Activated T-cell treated with anti-CD3 and anti-CD28 coated beads, Interleukin-2, amount 50 U/mL, for 1 hour (primary cell): ENCODE measurements at regions not wholly inside any gene's neighbourhood (a gene's known extent, or its start where the extent isn't known, plus 50 kb on each side); places are given as distances from the start of the nearest gene placed in this dataset.
"Not testable (repeated sequence)": the region's sequence is repeated elsewhere in the genome, so short reads cannot be mapped to it uniquely, and the experiment has no call there.

Source experiments
- DNase-seq: peaks from one replicate; pipeline ENCODE4 v3.0.0-alpha.2; 2020

DNA sequence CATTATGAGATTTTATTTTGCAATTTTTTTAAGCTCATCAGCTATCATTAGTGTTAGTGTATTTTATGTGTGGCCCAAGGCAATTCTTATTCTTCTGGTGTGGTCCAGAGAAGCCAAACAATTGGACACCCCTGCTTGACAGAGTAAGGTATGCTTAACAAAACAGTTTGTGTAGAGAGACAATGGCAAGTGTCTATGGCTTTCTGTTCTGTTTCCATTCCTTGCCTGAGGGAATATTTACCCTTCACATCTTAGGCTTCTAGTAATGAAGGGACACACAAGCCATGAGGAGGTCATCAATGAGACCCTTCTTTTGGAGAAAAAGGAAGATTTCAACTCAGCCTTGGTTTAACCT lies 1278.4 kb upstream of the TENM4 start:
- no peak for DNase-seq

DNA sequence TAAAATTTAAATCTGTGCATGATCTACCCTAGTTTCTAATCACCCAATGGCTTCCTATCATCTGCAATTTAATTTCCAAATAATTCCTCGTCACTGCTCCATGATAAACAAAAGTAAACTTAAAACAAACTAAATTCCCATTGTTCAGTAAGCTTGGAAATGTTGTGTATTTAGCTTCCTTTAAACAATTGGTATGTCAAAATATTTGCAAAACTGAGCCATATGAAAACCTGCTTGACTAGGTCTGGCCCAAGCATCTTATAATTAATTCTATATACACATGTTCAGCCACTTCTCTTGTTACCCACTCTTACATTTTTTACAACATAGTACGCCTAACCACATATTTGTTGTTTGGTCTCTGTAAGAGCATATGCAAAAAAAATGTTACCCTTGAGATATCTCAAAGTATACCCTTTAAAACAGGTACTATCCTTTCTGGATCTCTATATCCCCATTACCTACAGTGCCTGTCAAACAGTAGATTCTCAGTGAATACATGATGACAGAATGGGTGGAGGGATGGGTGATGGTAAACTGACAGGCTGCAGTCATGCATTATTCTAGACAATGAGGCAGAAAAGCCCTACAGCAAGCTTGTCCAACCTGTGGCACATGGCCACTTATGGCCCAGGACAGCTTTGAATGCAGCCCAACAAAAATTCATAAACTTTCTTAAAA lies 1277.9 kb upstream of the TENM4 start:
- DNase-seq = no peak

DNA sequence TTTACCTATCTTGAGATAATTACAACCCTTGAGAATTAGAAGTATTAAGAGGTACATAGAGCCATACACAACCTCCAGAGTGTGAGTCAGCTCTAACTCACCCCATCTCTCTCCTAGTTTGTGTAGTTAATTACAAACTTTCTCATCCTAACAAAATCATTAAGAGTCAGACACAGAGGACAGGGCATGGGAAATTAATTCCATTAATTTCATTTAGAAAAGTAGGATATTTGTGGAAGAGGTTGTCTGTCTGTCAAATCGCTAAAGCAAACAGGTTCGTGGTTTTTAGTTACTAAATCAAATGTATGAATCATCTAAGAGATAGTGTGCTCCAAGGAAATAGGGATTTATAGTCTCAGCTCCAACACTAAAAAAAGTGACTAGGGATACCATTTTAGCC lies 1261.4 kb upstream of the TENM4 start:
- DNase-seq = no peak

DNA sequence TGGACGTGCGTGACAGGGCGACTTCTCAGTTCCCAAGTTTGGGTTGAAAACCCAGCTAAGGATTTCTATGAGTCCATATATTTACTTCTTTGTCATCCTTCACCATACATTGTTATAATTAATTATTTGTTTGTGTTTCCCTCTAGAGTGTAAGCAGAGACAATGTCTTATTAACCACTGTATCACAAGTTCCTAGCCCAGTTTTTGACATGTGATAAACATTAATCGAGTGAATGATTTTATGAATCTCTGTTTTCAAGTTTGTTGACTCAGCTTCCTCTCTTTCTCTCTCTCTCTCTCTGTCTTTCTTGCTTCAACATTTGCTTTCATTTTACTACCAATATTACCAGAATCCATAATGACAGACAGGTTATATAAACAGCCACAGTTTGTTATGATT lies 1259.6 kb upstream of the TENM4 start:
- no peak for DNase-seq

DNA sequence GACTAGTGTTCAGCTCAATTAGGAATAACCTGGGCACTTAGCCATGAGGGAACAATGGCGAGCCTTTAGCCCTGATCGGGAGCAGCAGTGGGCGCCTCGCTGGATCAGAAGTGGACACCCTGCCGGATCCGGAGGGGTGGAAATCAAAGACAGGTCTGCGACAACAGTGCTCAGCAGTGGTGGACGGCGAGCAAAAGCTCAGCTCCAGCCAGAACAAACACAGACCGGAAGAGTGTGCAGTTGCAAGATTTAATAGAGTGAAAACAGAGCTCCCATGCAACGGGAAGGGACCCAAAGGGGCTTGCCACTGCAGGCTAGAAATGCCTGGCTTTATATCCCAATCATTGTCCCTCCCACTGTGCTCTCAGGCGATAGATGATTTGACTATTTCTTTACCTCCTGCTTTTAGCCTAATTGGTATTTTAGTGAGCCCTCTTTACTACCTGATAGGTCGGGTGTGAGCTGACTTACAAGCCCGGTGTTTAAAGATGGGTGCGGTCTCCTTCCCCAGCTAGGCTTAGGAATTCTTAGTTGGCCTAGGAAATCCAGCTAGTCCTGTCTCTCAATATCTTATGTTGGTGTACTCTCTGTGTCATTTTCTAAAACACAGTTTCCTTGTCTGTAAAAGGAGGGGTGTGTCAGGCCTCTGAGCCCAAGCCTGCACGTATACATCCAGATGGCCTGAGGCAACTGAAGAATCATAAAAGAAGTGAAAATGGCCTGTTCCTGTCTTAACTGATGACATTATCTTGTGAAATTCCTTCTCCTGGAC lies 1258.8 kb upstream of the TENM4 start:
- not testable (repeated sequence) for DNase-seq

DNA sequence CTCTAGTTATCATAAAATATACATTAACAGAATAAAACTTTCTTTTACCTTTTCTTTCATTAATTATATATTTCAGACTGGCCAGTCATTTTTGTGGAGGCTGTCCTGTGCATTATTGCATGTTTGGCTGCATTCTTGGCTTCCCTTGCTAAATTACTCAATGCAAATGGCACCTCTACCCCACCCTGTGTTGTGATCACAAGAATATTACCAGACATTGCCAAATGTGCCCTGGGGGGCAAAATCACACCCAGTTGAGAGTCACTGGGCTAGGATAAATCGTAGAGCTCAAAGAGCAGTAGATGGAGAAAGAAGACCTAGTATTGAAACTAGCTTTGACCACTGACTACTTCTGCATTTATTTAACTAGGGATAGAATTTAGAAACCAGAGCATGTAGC lies 1257.8 kb upstream of the TENM4 start:
- no peak for DNase-seq

DNA sequence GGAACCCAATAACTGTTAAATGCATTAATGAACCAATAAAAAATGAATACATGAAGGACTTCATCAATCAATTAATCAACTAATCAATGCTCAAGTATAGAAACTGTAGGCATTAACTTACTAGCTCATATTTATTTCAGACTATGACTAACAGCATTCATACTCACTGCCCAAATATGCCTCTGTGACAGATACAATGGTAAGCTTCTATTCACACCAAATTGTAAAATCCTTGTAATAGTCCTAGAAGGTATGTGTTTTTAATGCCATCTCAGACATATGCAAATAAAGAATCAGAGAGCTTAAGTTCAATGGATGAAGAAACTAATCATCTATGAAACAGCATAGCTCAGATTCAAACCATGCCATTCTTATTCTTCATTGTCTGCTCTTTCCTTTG lies 1253.6 kb upstream of the TENM4 start:
- DNase-seq = no peak

DNA sequence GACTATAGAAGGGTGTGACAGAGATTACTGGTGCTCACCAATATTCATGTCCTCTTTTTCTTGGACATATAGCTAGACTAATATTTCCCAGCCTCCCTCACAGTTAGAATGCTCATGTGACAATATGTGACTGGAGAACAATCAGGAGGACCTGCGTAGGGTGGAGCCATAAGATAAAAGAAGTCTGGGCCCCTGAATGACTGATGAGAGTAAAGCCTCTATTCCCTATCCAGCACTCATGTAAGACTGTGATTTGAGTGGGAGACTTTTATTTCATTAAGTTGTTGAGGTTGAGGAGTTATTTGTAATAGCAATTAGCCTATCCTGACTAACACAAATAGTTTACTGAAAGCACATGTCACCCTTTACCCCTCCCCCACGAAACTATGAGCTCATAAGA lies 1247.1 kb upstream of the TENM4 start:
- DNase-seq = no peak

DNA sequence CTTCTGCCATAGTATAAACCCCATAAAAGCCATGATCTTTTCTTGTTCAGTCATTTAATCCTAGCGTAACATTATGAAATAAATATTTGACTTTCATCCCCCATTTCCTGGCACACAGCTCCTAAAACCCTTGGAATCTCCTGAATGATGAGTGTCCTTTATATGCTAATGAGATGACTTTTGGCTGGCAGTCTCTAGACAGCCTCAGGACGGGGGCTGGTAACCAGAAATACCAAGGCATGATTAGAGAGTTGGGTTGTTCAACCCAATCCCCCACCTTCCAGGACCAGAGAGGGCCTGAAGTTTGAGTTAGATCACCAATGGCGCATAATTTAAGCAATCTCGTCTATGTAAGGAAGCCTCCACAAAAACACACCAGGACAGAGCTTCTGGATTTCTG lies 1246.1 kb upstream of the TENM4 start:
- no peak for DNase-seq

DNA sequence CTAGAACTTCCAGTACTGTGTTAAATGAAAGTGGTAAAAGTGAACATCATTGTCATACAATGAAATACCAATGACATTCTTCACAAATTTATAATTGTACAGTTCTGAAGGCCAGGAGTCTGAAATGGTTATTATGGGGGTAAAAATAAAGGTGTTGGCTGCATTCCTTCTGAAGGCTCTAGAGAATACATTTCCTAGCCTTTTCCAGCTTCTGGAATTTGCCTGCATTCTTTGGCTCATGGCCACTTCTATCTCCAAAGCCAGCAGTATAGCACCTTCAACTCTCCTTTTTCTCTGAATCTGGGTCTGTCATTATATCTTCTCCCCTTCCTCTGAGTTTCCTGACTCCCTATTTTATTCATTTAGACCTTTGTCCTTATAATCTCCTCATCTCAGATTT lies 1232.7 kb upstream of the TENM4 start:
- no peak for DNase-seq

DNA sequence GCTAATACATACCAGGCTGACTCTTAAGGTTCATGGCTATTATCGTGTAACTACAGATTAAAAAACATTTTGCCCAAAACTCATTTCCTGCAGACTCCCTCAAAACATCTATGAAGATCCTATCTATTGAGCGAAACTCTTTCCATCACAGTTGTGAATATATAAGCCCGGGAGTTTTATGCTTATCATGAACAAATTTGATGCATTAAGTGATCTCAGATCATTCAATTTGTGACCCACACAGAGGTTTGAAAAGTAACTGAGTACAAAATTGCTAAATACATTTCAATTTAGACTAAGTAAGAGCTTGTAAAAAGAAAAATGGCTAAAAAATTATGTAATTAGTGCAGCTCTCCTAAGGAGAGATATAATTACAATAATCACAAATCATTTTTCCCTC lies 1228.8 kb upstream of the TENM4 start:
- DNase-seq = no peak

DNA sequence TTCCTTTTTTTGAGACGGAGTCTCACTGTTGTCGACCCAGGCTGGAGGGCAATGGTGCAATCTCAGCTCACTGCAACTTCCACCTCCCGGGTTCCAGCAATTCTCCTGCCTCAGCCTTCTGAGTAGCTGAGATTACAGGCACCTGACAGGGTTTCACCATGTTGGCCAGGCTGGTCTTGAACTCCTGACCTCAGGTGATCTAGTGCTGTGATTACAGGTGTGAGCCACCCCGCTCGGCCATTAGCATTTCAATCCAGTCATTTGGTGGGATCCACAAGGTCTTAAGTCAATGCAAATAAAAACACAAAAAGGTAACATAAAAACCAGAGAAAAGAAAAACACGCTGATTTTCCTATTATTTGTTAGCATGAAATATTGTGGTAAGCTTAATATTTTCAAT lies 1227.2 kb upstream of the TENM4 start:
- DNase-seq = no peak

DNA sequence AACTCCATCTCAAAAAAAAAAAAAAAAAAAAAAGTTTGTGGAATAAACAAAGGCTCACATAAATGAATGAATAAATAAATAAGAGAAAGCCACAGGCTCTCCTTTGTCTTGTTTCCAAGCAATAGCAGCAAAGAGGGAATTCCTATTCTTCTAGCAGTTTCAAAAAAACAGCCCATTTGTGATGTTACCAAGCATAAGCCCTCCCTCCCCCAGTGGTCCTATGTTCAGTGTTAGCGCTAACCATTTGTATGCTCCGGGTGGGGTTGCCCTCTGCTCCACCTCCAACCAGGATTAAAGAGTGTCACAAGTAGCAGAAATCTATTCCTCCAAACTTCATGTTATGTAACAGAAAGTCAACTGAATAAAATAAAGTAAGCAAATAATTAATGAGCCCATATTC lies 1215.0 kb upstream of the TENM4 start:
- no peak for DNase-seq

DNA sequence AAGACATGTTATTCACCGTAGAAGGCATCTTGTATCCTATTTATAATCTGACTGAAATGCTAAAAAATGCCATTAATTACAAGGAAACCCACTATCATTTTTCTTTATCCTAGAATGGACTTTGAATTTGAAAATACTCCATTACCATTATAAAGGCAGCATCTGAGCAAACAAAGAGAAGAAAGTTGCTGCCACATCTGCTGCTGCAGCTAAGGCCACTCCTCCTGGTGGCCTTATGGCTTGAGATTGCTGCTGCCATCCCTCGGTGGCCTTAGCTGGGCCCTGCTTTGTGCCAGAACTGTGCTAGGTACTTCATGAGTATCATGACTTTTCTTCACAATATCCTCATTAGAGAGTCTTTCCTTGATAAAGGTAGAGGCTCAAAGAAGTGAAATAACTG lies 1210.1 kb upstream of the TENM4 start:
- DNase-seq = no peak

DNA sequence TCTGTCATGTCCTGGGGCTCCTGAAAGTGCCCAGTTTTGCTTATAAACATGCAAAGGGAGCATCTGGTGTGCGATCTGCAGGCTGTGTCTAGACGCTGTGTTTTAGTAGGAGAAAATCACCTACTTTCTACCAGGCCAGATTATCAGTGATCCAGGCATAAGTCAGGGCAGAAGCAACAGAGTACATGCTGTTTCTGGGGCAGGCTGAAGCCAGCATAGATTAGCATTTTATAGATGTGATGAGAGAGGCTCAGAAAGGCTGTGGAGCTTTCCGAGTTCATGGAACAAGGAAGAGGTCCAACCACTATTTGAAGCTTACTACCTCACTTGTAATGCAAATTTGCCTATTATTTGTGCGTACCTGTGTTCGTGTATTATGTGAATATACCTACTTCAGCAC lies 1208.4 kb upstream of the TENM4 start:
- DNase-seq = no peak

DNA sequence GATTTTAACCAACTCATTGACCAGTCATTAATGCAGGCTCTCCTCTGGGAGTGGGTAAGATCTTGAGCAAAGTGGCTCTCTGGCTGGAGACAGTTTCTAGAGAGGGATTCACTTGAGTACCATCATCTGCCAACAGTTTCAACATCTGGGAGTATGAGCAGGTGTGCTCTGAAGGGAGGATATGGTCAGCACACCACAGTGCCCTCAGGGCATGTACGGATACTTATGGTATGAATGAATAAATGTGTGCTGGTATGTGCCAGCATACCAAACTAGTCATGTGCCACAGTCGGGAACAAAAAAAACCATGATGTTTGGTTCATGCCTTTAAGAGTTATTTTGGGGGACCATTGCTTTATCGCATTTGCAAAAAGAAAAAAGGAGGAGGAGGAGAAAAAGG lies 1197.5 kb upstream of the TENM4 start:
- no peak for DNase-seq

DNA sequence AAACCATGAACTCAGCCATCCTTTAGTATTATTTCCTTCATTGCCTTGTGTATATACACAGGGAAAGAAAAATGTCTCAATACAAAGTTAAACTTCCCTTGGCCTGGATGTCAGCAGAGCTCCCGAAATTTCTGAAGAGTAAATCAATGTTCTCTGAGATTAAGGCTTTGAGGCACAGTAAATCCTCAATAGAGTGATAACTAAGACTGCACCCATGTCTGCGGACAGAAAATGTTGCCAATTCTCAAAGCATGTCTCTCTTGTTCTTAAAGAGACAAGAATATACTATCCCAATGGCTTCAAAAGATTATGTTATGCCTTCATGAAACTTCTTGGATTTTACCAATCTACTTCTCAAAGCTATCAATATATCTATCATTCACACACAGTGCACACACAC lies 1196.7 kb upstream of the TENM4 start:
- DNase-seq = no peak

DNA sequence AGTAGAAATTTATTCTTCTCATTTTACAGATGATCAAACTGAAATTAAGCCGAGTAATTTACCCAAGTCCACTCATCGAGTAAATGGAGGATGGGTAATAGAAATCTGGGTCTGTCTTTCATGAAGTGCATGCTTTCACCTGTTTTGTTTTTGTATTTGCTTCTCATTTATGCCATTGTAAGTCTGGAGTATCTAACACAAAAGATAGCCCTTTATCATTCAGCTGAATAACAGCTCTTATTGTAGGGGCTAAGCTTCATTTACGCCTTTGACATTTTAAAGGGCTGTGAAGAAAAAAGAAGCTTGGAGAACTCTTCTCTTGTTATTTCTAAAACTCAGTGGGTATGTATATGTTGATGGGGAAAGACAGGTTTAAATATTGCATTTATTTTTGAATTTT lies 1196.2 kb upstream of the TENM4 start:
- DNase-seq = no peak

DNA sequence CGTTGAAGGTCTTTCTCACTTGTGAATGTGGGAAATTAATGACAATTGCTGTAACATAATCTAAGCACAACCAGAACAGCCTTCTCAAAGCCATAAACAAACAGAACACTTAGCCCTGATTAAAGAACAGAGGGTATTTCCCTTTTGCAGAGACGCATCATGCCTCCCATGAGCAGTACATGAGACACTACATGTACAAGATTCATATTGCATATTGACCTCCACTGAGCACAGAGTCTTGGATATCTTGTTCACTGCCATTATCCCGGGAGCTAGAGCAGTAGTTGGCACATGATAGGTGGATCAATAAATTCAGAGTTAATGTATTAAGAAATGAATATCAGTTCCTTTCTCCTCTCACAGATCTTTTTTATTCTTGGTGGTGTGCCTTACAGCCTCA lies 1194.3 kb upstream of the TENM4 start:
- no peak for DNase-seq

DNA sequence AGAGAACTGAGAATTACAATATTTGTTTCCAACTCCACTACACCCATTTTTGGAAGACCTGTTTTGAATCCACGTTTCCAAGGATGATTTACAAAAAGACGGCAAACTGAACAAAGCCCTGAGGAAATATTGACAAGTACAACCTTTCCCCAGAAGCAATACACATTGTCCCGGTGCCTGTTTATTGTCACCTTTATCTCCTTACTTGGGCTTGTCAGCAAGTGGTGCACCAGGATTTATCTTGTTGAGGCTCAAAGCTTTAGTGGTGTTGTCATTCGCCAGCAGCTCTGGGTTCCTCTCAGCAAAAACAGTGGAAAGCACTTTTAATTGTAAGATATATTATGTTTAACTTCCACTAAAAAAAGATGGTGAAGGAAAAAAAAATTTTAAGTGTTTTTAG lies 1191.9 kb upstream of the TENM4 start:
- no peak for DNase-seq

DNA sequence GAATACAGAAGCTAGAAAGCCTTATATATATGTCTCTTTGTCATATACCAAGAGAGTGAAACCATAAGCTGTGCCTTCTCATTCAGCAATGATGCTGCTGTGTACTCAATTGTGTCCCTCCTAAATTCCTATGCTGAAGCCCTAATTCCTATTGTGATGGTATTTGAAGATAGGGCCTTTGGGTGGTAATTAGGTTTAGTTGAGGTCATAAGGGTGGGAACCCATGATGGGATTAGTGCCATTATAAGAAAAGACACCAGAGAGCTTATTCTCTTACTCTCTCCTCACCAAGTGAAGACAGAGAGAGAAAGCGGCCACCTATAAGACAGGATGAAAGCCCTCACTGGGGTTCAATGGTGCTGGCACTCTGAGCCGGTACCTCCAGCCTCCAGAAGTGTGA lies 1191.3 kb upstream of the TENM4 start:
- no peak for DNase-seq

DNA sequence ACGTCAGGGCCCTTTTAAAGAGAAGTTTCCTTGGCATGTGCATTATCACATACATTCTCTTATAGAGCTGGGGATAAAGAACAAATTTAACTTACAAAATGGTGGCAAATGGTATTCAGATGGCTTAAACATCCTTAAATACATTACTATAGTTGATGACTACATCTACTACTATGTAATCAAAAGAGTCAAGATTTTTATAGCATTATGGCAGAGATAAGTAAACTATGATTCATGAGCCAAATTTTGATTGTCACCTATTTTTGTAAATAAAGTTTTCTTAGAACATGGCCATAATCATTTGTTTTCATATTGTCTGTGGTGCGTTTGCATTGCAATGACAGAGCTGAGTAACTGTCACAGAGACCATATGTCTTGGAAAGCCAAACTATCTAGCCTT lies 1188.6 kb upstream of the TENM4 start:
- DNase-seq = no peak

DNA sequence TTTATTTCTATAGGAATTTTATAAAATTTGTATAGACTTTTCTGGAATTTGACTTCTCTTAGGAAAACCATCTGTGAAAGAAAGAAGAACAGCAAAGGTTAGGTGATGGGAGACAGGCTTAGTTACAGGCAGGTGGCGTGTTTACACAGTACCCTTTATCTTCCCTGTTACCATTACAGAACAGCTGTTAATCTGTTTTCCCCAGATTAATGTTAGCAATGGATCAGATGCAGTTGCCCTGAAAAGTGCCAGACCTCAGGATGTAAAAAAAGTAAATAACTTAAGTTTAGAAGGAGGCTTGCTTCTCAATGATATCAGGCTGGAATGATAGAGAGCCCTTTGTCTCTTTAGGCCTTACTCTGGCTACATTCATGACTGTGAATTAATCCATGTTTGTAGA lies 1186.5 kb upstream of the TENM4 start:
- no peak for DNase-seq

DNA sequence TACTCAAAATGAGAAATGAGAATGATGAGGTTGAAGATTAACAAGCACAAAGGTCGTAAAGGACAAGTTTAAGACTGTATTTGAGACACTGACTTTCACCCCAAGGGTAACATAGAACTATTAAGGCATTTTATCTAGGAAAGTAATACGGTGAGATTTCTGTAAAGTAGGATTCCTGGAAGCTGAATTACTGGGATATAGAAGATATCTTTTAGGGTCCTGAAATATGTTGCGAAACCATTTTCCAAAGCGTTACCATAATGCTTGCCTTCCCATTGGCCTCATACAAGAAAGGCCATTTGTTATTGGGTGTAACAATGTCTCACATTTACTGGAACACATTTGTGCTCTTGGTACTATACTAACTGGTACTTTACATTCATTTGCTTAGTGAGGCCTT lies 1185.9 kb upstream of the TENM4 start:
- DNase-seq = no peak

DNA sequence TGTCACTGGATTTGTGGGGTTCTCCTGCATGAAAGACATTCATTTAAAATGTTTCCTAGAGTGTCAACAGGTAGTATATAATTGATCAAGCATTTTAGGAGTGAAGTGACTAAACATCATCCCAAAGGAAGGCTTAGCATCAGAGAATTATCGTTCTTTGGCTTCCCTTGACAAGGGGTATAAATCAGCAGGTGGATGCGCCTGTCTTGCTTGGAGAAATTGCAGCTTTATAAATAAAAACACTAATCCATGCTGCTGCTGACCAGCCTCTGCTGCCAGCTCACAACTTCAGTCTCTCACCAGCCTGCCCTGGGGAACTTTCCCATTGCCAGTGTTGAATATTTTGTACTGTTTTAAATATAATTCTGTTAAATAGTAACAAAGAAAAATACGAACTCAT lies 1184.7 kb upstream of the TENM4 start:
- no peak for DNase-seq
